ENCODE measurements at regions not wholly inside any gene's neighbourhood (a gene's known extent, or its start where the extent isn't known, plus 50 kb on each side); places are given as distances from the start of the nearest gene placed in this dataset.

DNA sequence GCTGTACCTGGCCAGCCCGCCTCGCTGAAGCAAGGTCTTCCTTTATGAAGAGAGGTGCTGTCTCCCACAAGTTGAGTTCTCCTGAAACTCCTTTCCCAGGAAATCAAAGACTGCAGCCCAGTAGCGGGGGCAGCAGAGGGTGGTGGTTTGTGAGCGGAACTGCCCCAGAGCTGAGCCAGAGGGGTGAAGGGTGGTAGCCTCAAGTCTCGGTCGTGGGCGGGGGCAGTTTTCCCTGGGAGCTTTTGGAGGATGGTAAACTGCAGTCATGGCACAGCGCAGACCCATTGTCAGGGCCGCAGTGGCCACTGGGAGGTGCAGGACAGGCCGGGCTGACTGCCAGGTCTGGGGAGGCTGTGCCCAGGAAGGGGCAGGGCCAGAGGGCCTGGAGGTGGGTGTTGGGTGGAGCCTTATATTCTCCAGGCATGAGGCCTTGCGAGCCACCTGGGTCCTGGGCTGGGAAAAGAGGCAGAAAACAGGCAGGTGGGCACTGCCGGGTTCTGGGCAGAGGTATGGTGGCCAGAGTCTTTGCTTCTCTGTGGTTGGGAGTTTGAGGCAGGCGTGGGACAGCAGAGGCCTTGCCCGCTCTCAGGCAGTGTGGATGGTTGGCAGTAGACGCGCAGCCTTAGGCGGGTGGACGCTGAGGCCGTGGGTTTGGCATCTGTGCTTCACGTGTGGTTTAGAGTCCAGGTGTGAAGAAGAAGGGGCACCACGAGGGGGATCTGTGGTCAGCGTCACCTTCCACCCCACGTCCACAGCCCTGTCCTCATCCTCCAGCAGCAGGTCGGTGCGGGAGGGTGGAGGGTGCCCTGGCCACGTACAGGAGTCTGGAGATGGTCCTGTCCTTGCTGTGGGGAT, 1176.4 kb downstream of the BRD1 start:
- DNase-seq (ENCODE audit: low read depth), result no peak

GRCh38 chr22:48650323-48651035, 1177.2 kb downstream of the BRD1 start:
- DNase-seq (ENCODE audit: low read depth), result no peak

DNA sequence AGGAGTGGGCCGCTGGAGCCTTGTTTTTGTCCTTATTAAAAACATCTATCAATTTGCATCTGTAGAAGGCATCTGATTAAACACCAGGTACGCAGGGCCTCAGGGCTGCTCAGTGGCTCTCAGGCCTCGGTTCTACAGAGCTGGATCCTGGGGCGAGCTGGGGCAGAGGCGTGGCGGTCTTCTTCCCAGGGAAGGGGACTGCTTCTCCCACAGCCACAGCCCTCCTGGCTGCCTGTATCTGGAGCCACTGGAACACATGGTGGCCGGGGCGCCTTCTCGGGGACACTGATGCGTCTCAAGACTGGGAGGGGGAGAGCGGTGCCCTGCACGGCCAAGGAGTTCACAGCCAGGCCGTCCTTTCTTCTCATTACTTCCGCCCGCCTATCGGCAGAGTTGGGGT, 1178.2 kb downstream of the BRD1 start:
- no peak for DNase-seq (ENCODE audit: low read depth)

GRCh38 chr22:48649031-48649430, 1178.6 kb downstream of the BRD1 start:
- DNase-seq (ENCODE audit: low read depth), result no peak

GRCh38 chr22:48647606-48648515, 1179.8 kb downstream of the BRD1 start:
- no peak for DNase-seq (ENCODE audit: low read depth)

GRCh38 chr22:48647051-48647450, 1180.6 kb downstream of the BRD1 start:
- no peak for DNase-seq (ENCODE audit: low read depth)

DNA sequence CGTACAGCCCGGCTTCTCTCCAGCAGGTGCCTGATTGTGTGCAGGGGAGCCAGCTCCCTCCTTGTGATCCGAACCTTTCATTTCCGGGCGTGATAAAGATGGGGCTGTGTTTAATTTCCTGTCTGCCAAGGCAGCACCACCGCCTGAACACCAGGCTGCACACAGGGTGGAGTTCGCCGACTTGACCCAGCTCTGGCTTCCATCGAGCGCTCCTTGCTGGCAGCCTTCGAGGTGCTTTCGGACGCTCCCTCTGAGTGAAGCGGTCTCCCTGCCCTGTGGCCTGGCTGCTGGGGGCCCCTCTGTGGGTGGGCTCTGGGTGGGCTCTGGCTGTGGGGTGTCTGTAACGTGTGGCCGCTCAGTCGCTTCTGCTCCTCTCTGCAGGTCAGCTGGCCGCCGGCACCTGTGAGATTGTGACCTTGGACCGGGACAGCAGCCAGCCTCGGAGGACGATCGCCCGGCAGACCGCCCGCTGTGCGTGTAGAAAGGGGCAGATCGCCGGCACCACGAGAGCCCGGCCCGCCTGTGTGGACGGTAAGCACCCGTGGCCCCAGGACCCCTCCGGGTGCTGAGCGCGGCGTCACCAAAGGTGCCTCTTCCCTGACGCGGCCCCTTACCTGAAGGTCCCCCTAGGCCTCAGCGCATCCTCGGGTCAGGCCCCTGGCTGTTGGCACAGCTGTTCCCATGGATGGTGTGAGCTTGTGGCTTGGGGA, 1181.3 kb downstream of the BRD1 start:
- DNase-seq (ENCODE audit: low read depth), result no peak

DNA sequence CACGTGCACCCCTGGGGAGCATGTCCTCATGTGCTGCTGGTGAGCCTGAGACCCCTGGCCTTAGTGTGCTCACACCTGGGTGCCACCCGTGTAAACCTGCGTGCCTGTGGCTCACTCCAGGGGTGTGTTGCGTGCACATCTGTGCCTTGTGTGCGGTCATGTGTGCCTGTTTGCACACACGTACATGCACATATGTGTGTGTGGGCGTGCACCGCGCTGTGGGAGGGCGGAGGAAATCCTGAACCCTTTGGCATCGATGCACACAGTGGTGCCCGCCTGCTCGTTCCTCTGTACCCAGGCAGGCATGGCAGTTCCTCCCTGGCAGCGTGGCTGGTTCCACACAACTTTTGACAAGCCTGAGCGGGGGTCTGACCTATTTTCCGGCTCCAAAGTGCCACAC, 1181.9 kb downstream of the BRD1 start:
- no peak for DNase-seq (ENCODE audit: low read depth)

DNA sequence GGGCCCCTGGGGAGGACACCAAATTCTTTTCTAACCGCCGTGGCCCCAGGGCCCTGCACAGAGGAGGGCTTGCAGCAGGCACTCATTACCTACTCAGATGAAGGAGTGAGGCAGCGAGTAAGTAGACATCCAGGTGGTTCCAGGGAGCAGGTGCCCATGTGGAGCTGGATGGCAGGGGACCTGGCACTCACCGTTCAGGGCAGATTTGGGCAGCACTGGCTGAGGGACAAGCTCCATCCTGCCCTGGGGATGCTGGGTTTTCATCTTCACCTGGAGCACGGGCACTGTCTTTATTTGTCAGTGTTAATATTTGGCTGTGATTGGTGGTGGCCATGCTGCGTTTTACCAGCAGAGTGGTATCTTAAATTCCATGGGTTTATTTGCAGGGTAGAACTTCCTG, 1182.7 kb downstream of the BRD1 start:
- DNase-seq (ENCODE audit: low read depth), result no peak

DNA sequence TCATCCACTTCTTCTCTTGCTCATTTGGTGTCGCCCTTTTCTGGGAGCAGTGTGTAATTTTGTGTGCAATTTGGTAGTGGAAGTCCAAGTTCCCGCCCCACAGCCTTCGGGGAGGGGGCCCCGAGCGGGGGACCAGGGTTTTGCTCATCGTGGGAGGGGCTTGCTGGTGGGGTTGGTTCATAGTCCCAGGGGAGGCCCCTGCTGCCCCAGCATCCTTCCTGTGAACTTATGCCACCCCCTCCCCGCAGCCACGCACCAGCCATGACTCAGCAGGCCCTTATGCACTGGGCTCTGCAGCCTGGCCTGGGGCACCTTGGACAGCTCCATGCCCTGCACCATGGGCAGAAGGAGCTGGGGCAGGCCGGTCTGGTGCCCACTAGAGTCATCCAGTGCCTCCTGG, 1183.6 kb downstream of the BRD1 start:
- no peak for DNase-seq (ENCODE audit: low read depth)

- DNase-seq (ENCODE audit: low read depth), result no peak
Observed at GRCh38 chr22:48643066-48643731, 1184.5 kb downstream of the BRD1 start.

- DNase-seq (ENCODE audit: low read depth), result no peak
Observed at GRCh38 chr22:48642550-48642949, 1185.1 kb downstream of the BRD1 start.

GRCh38 chr22:48641906-48642475, 1185.7 kb downstream of the BRD1 start:
- no peak for DNase-seq (ENCODE audit: low read depth)

GRCh38 chr22:48640890-48641841, 1186.5 kb downstream of the BRD1 start:
- DNase-seq (ENCODE audit: low read depth), result no peak

- DNase-seq (ENCODE audit: low read depth), result no peak
Observed at GRCh38 chr22:48639896-48640748, 1187.6 kb downstream of the BRD1 start.

DNA sequence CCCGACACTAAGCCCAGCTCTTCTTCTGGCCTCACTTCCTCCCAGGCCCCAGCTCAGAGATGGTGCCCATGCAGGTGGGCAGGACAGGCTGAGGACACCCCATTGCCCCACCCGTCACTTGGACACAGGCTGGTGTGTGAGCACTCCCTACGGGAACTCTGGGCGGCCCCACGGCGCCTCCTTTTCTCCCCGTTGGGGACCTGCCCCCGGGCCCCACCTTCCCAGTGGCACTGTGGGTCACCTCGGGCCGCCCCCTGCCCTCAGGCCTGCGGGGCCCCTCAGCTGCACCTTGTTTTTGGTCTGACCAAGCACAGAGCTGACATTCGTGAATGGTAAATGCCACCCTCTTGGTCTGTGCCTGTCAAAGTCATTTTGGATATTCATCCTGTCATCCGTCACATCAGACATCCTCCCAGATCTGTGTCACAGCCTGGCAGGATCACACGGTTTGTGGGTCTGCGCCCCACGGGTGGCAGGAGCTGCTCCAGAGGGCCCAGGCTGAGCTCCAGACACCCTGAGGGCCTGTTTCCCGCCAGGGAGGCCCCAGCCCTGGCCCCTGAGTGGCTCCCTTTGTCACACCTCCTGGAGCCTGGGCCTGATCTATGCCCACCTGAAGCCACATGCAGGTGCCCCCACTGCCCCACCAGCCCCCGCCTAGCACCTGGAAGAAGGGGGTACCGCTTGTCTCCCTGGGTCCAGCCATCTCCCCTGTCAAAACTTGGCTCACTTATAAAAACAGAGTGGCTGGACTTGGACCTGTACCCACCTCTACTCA, 1188.5 kb downstream of the BRD1 start:
- no peak for DNase-seq (ENCODE audit: low read depth)

DNA sequence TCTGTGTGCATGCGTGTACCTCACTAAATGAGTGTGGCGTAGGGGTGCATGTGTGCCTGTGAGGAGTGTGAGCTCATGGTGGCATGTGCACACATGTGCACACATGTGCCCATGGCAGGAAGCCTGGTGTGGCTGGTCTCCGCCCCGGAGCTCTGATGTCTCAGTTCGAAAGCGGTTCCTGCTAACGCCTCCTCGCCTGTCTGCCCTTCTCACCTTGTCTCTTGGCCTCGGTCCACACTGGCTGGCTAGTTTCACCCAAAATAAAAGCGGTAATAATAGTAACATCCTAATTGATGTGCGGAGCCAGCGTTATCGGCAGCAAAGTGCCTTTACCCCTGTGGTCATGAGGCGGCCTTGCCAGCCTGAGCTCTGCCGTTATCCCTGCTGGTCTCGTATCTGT, 1190.4 kb downstream of the BRD1 start:
- DNase-seq (ENCODE audit: low read depth), result no peak

DNA sequence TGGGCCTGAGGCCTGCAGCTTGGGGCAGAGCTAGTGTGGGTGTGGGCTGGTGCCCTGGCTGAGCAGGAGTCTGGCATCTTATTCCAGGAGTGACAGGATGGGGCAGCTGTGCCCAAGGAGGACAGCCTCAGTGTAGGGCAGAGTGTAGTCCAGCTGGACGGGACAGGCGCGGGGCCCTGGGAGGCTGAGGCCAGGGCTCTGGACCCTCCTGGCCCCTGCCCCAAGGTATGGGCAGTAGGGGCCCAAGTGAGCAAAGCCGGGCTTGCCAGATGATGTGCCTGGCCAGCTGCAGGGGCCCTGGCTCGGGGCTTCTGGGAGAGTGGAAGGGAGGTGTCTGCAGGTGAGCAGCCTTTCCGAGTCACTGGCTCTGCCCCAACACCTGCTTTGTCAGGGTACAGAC, 1190.9 kb downstream of the BRD1 start:
- no peak for DNase-seq (ENCODE audit: low read depth)

Data from GM04503 (cell line).